Heart right ventricle (tissue), 16 donors: ENCODE measurements at regions not wholly inside any gene's neighbourhood (a gene's known extent, or its start where the extent isn't known, plus 50 kb on each side); places are given as distances from the start of the nearest gene placed in this dataset.

ENCODE experiments used
- ATAC-seq, 8 donors: fragments of 200-7000 bp; cut with Tn5 transposase; one replicate each; pipeline ENCODE4 v1.9.1; 2020; ENCODE audit warnings: mild to moderate bottlenecking in 8 of 8, moderate library complexity in 8 of 8, moderate number of reproducible peaks in 1 of 8
- DNase-seq, 2 donors: peaks; one replicate each; pipeline ENCODE4 v3.0.0-alpha.2; 2020
- H3K27ac ChIP-seq, 10 donors: fragments of 200-600 bp; sonication (generic) in 2 of 10; one replicate each; pipeline versions ENCODE4 v1.5.0 to v1.8.0; 2020 to 2022; ENCODE audit warnings: mild to moderate bottlenecking in 3 of 10
- H3K27me3 ChIP-seq, 7 donors: fragments of 200-600 bp; one replicate each; pipeline ENCODE4 v1.8.0; 2021 to 2022; ENCODE audit warnings: mild to moderate bottlenecking in 2 of 7
- H3K36me3 ChIP-seq, 9 donors: fragments of 200-600 bp; sonication (generic) in 1 of 9; one replicate each; pipeline versions ENCODE4 v1.5.0 to v1.8.0; 2020 to 2022; ENCODE audit warnings: mild to moderate bottlenecking in 2 of 9
- H3K4me1 ChIP-seq, 9 donors: fragments of 200-600 bp; sonication (generic) in 1 of 9; one replicate each; pipeline versions ENCODE4 v1.5.0 to v1.8.0; 2020 to 2022; ENCODE audit warnings: mild to moderate bottlenecking in 4 of 9
- H3K4me3 ChIP-seq, 10 donors: fragments of 200-600 bp; sonication (generic) in 2 of 10; one replicate each; pipeline versions ENCODE4 v1.5.0 to v1.8.0; 2020 to 2022; ENCODE audit warnings: mild to moderate bottlenecking in 7 of 10, moderate library complexity in 2 of 10
- H3K9me3 ChIP-seq, 11 donors: fragments of 200-600 bp in 10 of 11; sonication (generic) in 2 of 11; one replicate each; pipeline versions ENCODE4 v1.5.0 to v1.8.0; 2013 to 2022; ENCODE audit warnings: mild to moderate bottlenecking in 2 of 11, control low read depth in 1 of 11, moderate library complexity in 1 of 11
- CTCF ChIP-seq, 9 donors: fragments of 200-600 bp; sonication (generic) in 2 of 9; IDR thresholded peaks; one replicate each; pipeline versions ENCODE4 v1.5.0 to v1.8.0; 2021 to 2022; ENCODE audit warnings: antibody characterized with exemption in 9 of 9, mild to moderate bottlenecking in 5 of 9, moderate library complexity in 1 of 9
- WGBS, 2 donors: extraction: QIAGEN DNeasy Blood & Tissue Kit; methylation state at CpG; one replicate each; pipeline ENCODE4 v1.1.7; 2013; ENCODE audit warnings: inconsistent platforms in 1 of 2; 5-methylcytosine and 5-hydroxymethylcytosine counted together
- intact Hi-C, 10 donors: fragments of 100-400 bp; cut with DNase I; formaldehyde crosslinking; loops; one replicate each; pipeline versions ENCODE4 v1.11.1 to v1.14.2; 2022
- donor health status: Arrhythmogenic right ventricular cardiomyopathy.
- donor health status: ischemic (EF 13 %, LVEDD 7.1; RV severe dilation, severe dysfunction).
- donor health status: healthy with polysubstance abuse.
- donor health status: DM: no; HTN: yes; CAD: no.
- donor health status: DM: no; HTN: no; CAD: no.
- donor health status: ischemic (EF 25% LVEDD 6.9; RV normal size, moderate dysfunction).
- donor health status: ischemic (EF 25% LVEDD 5.7; RV mildly dilated, moderate dysfunction).
- donor health status: healthy.
- donor health status: DM: yes; HTN: yes; CAD: no.
- donor health status: Ischemic cardiomyopathy.
- donor health status: ischemic (EF 35%, LVEDD 5.7; RV mildly dilated, moderate dysfunction).
- donor health status: nonischemic (EF 11% LVEDD 7.7; RV severe dilation, severe dysfunction).
- donor health status: DM: yes; HTN: yes; CAD: no.
- donor health status: PGD.
- donor health status: ischemic (EF 29% LVEDD 5.4; RV normal size, mild dysfunction).
- donor health status: nonischemic (EF 23%, LVEDD 6.1; RV moderate dilation, normal function).

- Histone ChIP-seq H3K4me1 (peaks cover 0 to 10% (median 0%) of the 10 kb centered on the region in 9 donors), H3K4me3 (no peak overlapping the region), H3K36me3 (no peaks in the 10 kb centered on the region), H3K27me3 (peaks cover 0 to 30% (median 6%) of the 10 kb centered on the region in 7 donors), H3K27ac (no peak overlapping the region), H3K9me3 (peaks cover 0 to 15% (median 3%) of the 10 kb centered on the region in 11 donors)
- intact Hi-C loops = no loop called here
- WGBS, 2 donors = 46 to 56% methylated on average over 4 of the region's 4 CpGs
- no peak for TF ChIP-seq CTCF (IDR thresholded peaks at IDR 0.05)
- no peak for DNase-seq
- ATAC-seq = peak in 6 of 8 donors; percentile 34 to 85 (median 55)
Measured at GRCh38 chr5:136674178-136674577, 308.8 kb upstream of the TRPC7 start.

- Histone ChIP-seq H3K4me3 (no peak overlapping the region), H3K4me1 (no peaks in the 10 kb centered on the region), H3K9me3 (peaks cover 0 to 15% (median 3%) of the 10 kb centered on the region in 11 donors), H3K36me3 (no peaks in the 10 kb centered on the region), H3K27me3 (peaks cover 0 to 65% (median 29%) of the 10 kb centered on the region in 7 donors), H3K27ac (no peak overlapping the region)
- DNase-seq (no peak), ATAC-seq (peak in 1 of 8 donors; percentile 15)
- WGBS, 2 donors = 80 to 89% methylated on average over 2 of the region's 2 CpGs
- TF ChIP-seq CTCF (IDR thresholded peaks at IDR 0.05) = no peak
- intact Hi-C loops = no loop called here
Measured at GRCh38 chr5:136667789-136668188, 302.4 kb upstream of the TRPC7 start.

- ATAC-seq (no peak), DNase-seq (no peak)
- Histone ChIP-seq H3K4me1 (no peaks in the 10 kb centered on the region), H3K9me3 (peaks cover 0 to 15% (median 3%) of the 10 kb centered on the region in 11 donors), H3K27ac (no peak overlapping the region), H3K27me3 (peaks cover 0 to 68% (median 35%) of the 10 kb centered on the region in 7 donors), H3K36me3 (no peaks in the 10 kb centered on the region), H3K4me3 (no peak overlapping the region)
- WGBS, 2 donors = 53 to 58% methylated on average over 8 of the region's 8 CpGs
- no peak for TF ChIP-seq CTCF (IDR thresholded peaks at IDR 0.05)
- intact Hi-C loops = no loop called here
Measured at GRCh38 chr5:136666970-136667620, 301.8 kb upstream of the TRPC7 start.

- ATAC-seq (no peak), DNase-seq (no peak)
- Histone ChIP-seq H3K9me3 (peaks cover 0 to 9% (median 2%) of the 10 kb centered on the region in 11 donors), H3K4me3 (no peak overlapping the region), H3K27me3 (peaks cover 0 to 54% (median 32%) of the 10 kb centered on the region in 7 donors), H3K4me1 (no peaks in the 10 kb centered on the region), H3K36me3 (no peaks in the 10 kb centered on the region), H3K27ac (no peak overlapping the region)
- intact Hi-C loops = no loop called here
- 20 to 21% methylated on average over 1 of the region's 1 CpG for WGBS, 2 donors
- no peak for TF ChIP-seq CTCF (IDR thresholded peaks at IDR 0.05)
Measured at GRCh38 chr5:136665331-136665730, 300.0 kb upstream of the TRPC7 start.
